Fibroblast of the aortic adventitia (primary cell): ENCODE measurements at regions not wholly inside any gene's neighbourhood (a gene's known extent, or its start where the extent isn't known, plus 50 kb on each side); places are given as distances from the start of the nearest gene placed in this dataset.

Source experiments
- DNase-seq: peaks from one replicate; pipeline ENCODE4 v3.0.0-alpha.2; 2010; ENCODE audit warnings: low read depth
- H3K4me3 ChIP-seq: 2 replicates; pipeline ENCODE4 v1.5.1; 2011; ENCODE audit warnings: low read depth, mild to moderate bottlenecking, control low read depth, low read length, moderate library complexity
- CTCF ChIP-seq: IDR thresholded peaks from 2 replicates; pipeline ENCODE4 v1.5.1; 2011; ENCODE audit warnings: mild to moderate bottlenecking, low read length, control low read depth, inconsistent platforms; ENCODE audit not compliant: insufficient read depth

GRCh38 chr14:101465795-101466448 lies 95.4 kb upstream of the DIO3 start:
- no peak for TF ChIP-seq CTCF
- no peak for DNase-seq
- no peak overlapping the region for H3K4me3 ChIP-seq

- no peak for TF ChIP-seq CTCF
- no peak for DNase-seq
- H3K4me3 ChIP-seq: no peak overlapping the region
Measured at GRCh38 chr14:101466456-101467180, 94.7 kb upstream of the DIO3 start.

GRCh38 chr14:101467181-101467926 lies 93.9 kb upstream of the DIO3 start:
- no peak for TF ChIP-seq CTCF
- H3K4me3 ChIP-seq: no peak overlapping the region
- DNase-seq: no peak

GRCh38 chr14:101469382-101470247 lies 91.7 kb upstream of the DIO3 start:
- no peak for DNase-seq
- TF ChIP-seq CTCF: no peak
- no peak overlapping the region for H3K4me3 ChIP-seq

GRCh38 chr14:101470266-101470665 lies 91.0 kb upstream of the DIO3 start:
- no peak for DNase-seq
- no peak overlapping the region for H3K4me3 ChIP-seq
- no peak for TF ChIP-seq CTCF

- TF ChIP-seq CTCF: no peak
- DNase-seq: no peak
- H3K4me3 ChIP-seq: no peak overlapping the region
Measured at GRCh38 chr14:101471723-101472517, 89.4 kb upstream of the DIO3 start.
